SJCRH30 (cell line): ENCODE measurements at regions not wholly inside any gene's neighbourhood (a gene's known extent, or its start where the extent isn't known, plus 50 kb on each side); places are given as distances from the start of the nearest gene placed in this dataset.

Experiments used
- DNase-seq, 2 experiments: peaks; one replicate each; pipeline ENCODE4 v3.0.0-alpha.2; 2015 to 2020
- H3K27ac ChIP-seq: fragments of 250-450 bp; sonication (Bioruptor Pico); 2 replicates; pipeline ENCODE4 v1.5.1; 2020; ENCODE audit warnings: mild to moderate bottlenecking, moderate library complexity
- H3K27me3 ChIP-seq: fragments of 250-450 bp; sonication (Bioruptor Pico); 2 replicates; pipeline ENCODE4 v1.5.1; 2020; ENCODE audit warnings: mild to moderate bottlenecking, moderate library complexity
- H3K36me3 ChIP-seq: fragments of 250-450 bp; sonication (Bioruptor Pico); 2 replicates; pipeline ENCODE4 v1.5.1; 2020; ENCODE audit warnings: mild to moderate bottlenecking, moderate library complexity
- H3K4me1 ChIP-seq: fragments of 250-450 bp; sonication (Bioruptor Pico); 2 replicates; pipeline ENCODE4 v1.5.1; 2020; ENCODE audit warnings: mild to moderate bottlenecking, moderate library complexity
- H3K4me3 ChIP-seq: fragments of 250-450 bp; sonication (Bioruptor Pico); 2 replicates; pipeline ENCODE4 v1.5.1; 2020; ENCODE audit warnings: mild to moderate bottlenecking, moderate library complexity
- H3K9me3 ChIP-seq: fragments of 250-450 bp; sonication (Bioruptor Pico); replicated peaks from 2 replicates; pipeline ENCODE4 v1.5.1; 2020; ENCODE audit warnings: mild to moderate bottlenecking, moderate library complexity

- H3K4me1 ChIP-seq, result no peaks in the 10 kb centered on the region
- no peaks in the 10 kb centered on the region for H3K9me3 ChIP-seq
- H3K27me3 ChIP-seq, result peaks cover 11% of the 10 kb centered on the region; the same call in 1 of the 2 replicates
- no peak overlapping the region for H3K4me3 ChIP-seq
- H3K36me3 ChIP-seq, result no peaks in the 10 kb centered on the region
- peak; percentile 22 to 23 for DNase-seq
- H3K27ac ChIP-seq, result no peak overlapping the region
These were observed 618.0 kb downstream of the BRD1 start for GRCh38 chr22:49209452-49210195.

- Histone ChIP-seq H3K4me3 (no peak overlapping the region), H3K27me3 (peaks cover 3% of the 10 kb centered on the region; the same call in 1 of the 2 replicates), H3K36me3 (no peaks in the 10 kb centered on the region), H3K9me3 (no peaks in the 10 kb centered on the region), H3K4me1 (no peaks in the 10 kb centered on the region), H3K27ac (no peak overlapping the region)
- peak; percentile 28 to 57 for DNase-seq
These were observed 618.9 kb downstream of the BRD1 start for GRCh38 chr22:49208768-49209252.

- Histone ChIP-seq H3K4me1 (no peaks in the 10 kb centered on the region), H3K9me3 (no peaks in the 10 kb centered on the region), H3K27me3 (peaks cover 8% of the 10 kb centered on the region; the same call in 1 of the 2 replicates), H3K27ac (no peak overlapping the region), H3K4me3 (no peak overlapping the region), H3K36me3 (no peaks in the 10 kb centered on the region)
- DNase-seq, result peak in 1 of 2 experiments; percentile 0
These were observed 619.7 kb downstream of the BRD1 start for GRCh38 chr22:49208004-49208402.

- no peaks in the 10 kb centered on the region for H3K9me3 ChIP-seq
- no peak overlapping the region for H3K27ac ChIP-seq
- no peaks in the 10 kb centered on the region for H3K4me1 ChIP-seq
- H3K4me3 ChIP-seq, result no peak overlapping the region
- peaks cover 8% of the 10 kb centered on the region; the same call in 1 of the 2 replicates for H3K27me3 ChIP-seq
- DNase-seq, result peak in 1 of 2 experiments; percentile 2
- H3K36me3 ChIP-seq, result no peaks in the 10 kb centered on the region
These were observed 620.4 kb downstream of the BRD1 start for GRCh38 chr22:49207008-49208003.

GRCh38 chr22:49206281-49206680 is 621.4 kb downstream of the BRD1 start:
- peak in 1 of 2 experiments; percentile 2 for DNase-seq

GRCh38 chr22:49205483-49205800 is 622.2 kb downstream of the BRD1 start:
- peak in 1 of 2 experiments; percentile 2 for DNase-seq
- Histone ChIP-seq H3K4me3 (no peak overlapping the region), H3K36me3 (no peaks in the 10 kb centered on the region), H3K4me1 (no peaks in the 10 kb centered on the region), H3K9me3 (no peaks in the 10 kb centered on the region), H3K27me3 (peaks cover 21% of the 10 kb centered on the region; the same call in 1 of the 2 replicates), H3K27ac (no peak overlapping the region)

More at GRCh38 chr22:49206281-49206680, 621.4 kb downstream of the BRD1 start:
- no peaks in the 10 kb centered on the region for H3K36me3 ChIP-seq
- H3K4me3 ChIP-seq, result no peak overlapping the region
- H3K27ac ChIP-seq, result no peak overlapping the region
- peaks cover 13% of the 10 kb centered on the region; the same call in 1 of the 2 replicates for H3K27me3 ChIP-seq
- H3K9me3 ChIP-seq, result no peaks in the 10 kb centered on the region
- H3K4me1 ChIP-seq, result no peaks in the 10 kb centered on the region

- DNase-seq, result peak in 1 of 2 experiments; percentile 1
- Histone ChIP-seq H3K4me3 (no peak overlapping the region), H3K36me3 (no peaks in the 10 kb centered on the region), H3K4me1 (no peaks in the 10 kb centered on the region), H3K27me3 (peaks cover 21% of the 10 kb centered on the region), H3K27ac (no peak overlapping the region), H3K9me3 (no peaks in the 10 kb centered on the region)
These were observed 622.8 kb downstream of the BRD1 start for GRCh38 chr22:49204599-49205482.

- Histone ChIP-seq H3K27ac (no peak overlapping the region), H3K36me3 (no peaks in the 10 kb centered on the region), H3K27me3 (peaks cover 21% of the 10 kb centered on the region), H3K4me3 (no peak overlapping the region), H3K4me1 (no peaks in the 10 kb centered on the region), H3K9me3 (no peaks in the 10 kb centered on the region)
- DNase-seq, result peak in 1 of 2 experiments; percentile 0
These were observed 623.6 kb downstream of the BRD1 start for GRCh38 chr22:49203859-49204598.

GRCh38 chr22:49203091-49203858 is 624.4 kb downstream of the BRD1 start:
- no peaks in the 10 kb centered on the region for H3K36me3 ChIP-seq
- no peaks in the 10 kb centered on the region for H3K9me3 ChIP-seq
- no peaks in the 10 kb centered on the region for H3K4me1 ChIP-seq
- H3K27me3 ChIP-seq, result peaks cover 28% of the 10 kb centered on the region
- no peak overlapping the region for H3K4me3 ChIP-seq
- no peak overlapping the region for H3K27ac ChIP-seq
- DNase-seq, result peak in 1 of 2 experiments; percentile 0

- DNase-seq, result peak in 1 of 2 experiments; percentile 0
- H3K27me3 ChIP-seq, result peaks cover 39% of the 10 kb centered on the region
- H3K9me3 ChIP-seq, result no peaks in the 10 kb centered on the region
- no peaks in the 10 kb centered on the region for H3K36me3 ChIP-seq
- no peaks in the 10 kb centered on the region for H3K4me1 ChIP-seq
- H3K4me3 ChIP-seq, result no peak overlapping the region
- no peak overlapping the region for H3K27ac ChIP-seq
These were observed 625.4 kb downstream of the BRD1 start for GRCh38 chr22:49202226-49202625.

GRCh38 chr22:49201046-49201970 is 626.4 kb downstream of the BRD1 start:
- Histone ChIP-seq H3K4me3 (no peak overlapping the region), H3K36me3 (no peaks in the 10 kb centered on the region), H3K27ac (no peak overlapping the region), H3K9me3 (no peaks in the 10 kb centered on the region), H3K4me1 (no peaks in the 10 kb centered on the region), H3K27me3 (peaks cover 47% of the 10 kb centered on the region)
- peak in 1 of 2 experiments; percentile 1 for DNase-seq

GRCh38 chr22:49199224-49199623 is 628.4 kb downstream of the BRD1 start:
- no peak for DNase-seq

More at GRCh38 chr22:49199224-49199623, 628.4 kb downstream of the BRD1 start:
- no peaks in the 10 kb centered on the region for H3K9me3 ChIP-seq
- H3K4me3 ChIP-seq, result no peak overlapping the region
- peaks cover 64% of the 10 kb centered on the region for H3K27me3 ChIP-seq
- no peak overlapping the region for H3K27ac ChIP-seq
- H3K36me3 ChIP-seq, result no peaks in the 10 kb centered on the region
- no peaks in the 10 kb centered on the region for H3K4me1 ChIP-seq
